GM12878 (cell line): ENCODE measurements at regions not wholly inside any gene's neighbourhood (a gene's known extent, or its start where the extent isn't known, plus 50 kb on each side); places are given as distances from the start of the nearest gene placed in this dataset.
A peak's percentile ranks its signal among the peaks of the same experiment; 100 is the strongest.

Experiments
- ATAC-seq: fragments of 200-7000 bp; cut with Tn5 transposase; 3 replicates; pipeline ENCODE4 v1.9.1; 2020; ENCODE audit warnings: mild to moderate bottlenecking, moderate library complexity
- BruUV-seq: library from RNA; stranded (reverse); fragments of 400-500 nt; replicated peaks from 2 replicates; lab custom pipeline; 2021; lab: Mats Ljungman, UMichigan
- CTCF ChIA-PET: fragments of 300-600 bp; sonication (Branson Sonifier 250); formaldehyde crosslinking; extraction: SDS; loops from one replicate; lab custom pipeline; 2021; ENCODE audit warnings: inconsistent platforms; lab: Yijun Ruan, JAX
- POLR2A ChIA-PET: fragments of 350-600 bp; formaldehyde crosslinking; extraction: SDS; loops from one replicate; lab custom pipeline; 2021; ENCODE audit warnings: inconsistent platforms; lab: Charles Lee
- RAD21 ChIA-PET: fragments of 300-600 bp; sonication (Branson Sonifier 250); formaldehyde crosslinking; loops from one replicate; lab custom pipeline; 2023; ENCODE audit warnings: antibody characterized with exemption; ENCODE audit not compliant: unreplicated experiment; lab: Charles Lee
- SMC1A ChIA-PET: fragments of 300-600 bp; sonication (Branson Sonifier 250); formaldehyde crosslinking; loops from one replicate; lab custom pipeline; 2023; ENCODE audit not compliant: unreplicated experiment, uncharacterized antibody; lab: Charles Lee
- DNase-seq: peaks from one replicate; pipeline ENCODE4 v3.0.0-alpha.2; 2011; ENCODE audit warnings: low read depth, low spot score
- FAIRE-seq: peaks from 3 replicates; lab custom pipeline; 2011; peaks lifted over from hg19 to GRCh38; lab: Jason Lieb, UNC
- H2AFZ ChIP-seq: 2 replicates; pipeline ENCODE4 v1.6.0; 2011; ENCODE audit warnings: low read depth, low read length, control low read depth; ENCODE audit not compliant: control insufficient read depth
- H3K27ac ChIP-seq: 2 replicates; pipeline ENCODE4 v1.5.1; 2011; ENCODE audit warnings: control low read depth; ENCODE audit not compliant: control insufficient read depth, insufficient read depth
- H3K27me3 ChIP-seq, 2 experiments: replicated peaks in 1 of 2; 2 replicates each; pipeline versions ENCODE4 v1.6.0 to v1.6.1; 2011; ENCODE audit warnings: low read length in 1 of 2; ENCODE audit not compliant: control insufficient read depth in 2 of 2, insufficient read depth in 2 of 2
- H3K36me3 ChIP-seq, 2 experiments: 2 replicates each; pipeline ENCODE4 v1.5.1; 2011; ENCODE audit warnings: low read length in 1 of 2; ENCODE audit not compliant: control insufficient read depth in 2 of 2, insufficient read depth in 2 of 2
- H3K4me1 ChIP-seq: 2 replicates; pipeline ENCODE4 v1.6.1; 2011; ENCODE audit warnings: mild to moderate bottlenecking, low read length, moderate library complexity, mixed read lengths; ENCODE audit not compliant: control insufficient read depth, insufficient read depth
- H3K4me2 ChIP-seq: 2 replicates; pipeline ENCODE4 v1.6.0; 2011; ENCODE audit warnings: control low read depth; ENCODE audit not compliant: control insufficient read depth, insufficient read depth
- H3K4me3 ChIP-seq: fragments of 200-600 bp; sonication (generic); 2 replicates; pipeline ENCODE4 v1.5.1; 2016
- H3K79me2 ChIP-seq: 2 replicates; pipeline ENCODE4 v1.6.0; 2011; ENCODE audit warnings: low read length; ENCODE audit not compliant: control insufficient read depth, insufficient read depth
- H3K9ac ChIP-seq: 2 replicates; pipeline ENCODE4 v1.8.0; 2011; ENCODE audit warnings: low read length, control low read depth, mixed read lengths; ENCODE audit not compliant: control insufficient read depth, insufficient read depth
- H3K9me3 ChIP-seq: replicated peaks from 3 replicates; pipeline ENCODE4 v1.5.1; 2011; ENCODE audit warnings: mild to moderate bottlenecking, low read length; ENCODE audit not compliant: control insufficient read depth, insufficient read depth
- H4K20me1 ChIP-seq: 2 replicates; pipeline ENCODE4 v1.6.0; 2011; ENCODE audit not compliant: control insufficient read depth, insufficient read depth
- ASH2L ChIP-seq: fragments of 300-600, 200-600 bp; sonication (generic); IDR thresholded peaks from 2 replicates; pipeline ENCODE4 v1.6.1; 2017; ENCODE audit warnings: low read depth, mild to moderate bottlenecking, borderline replicate concordance
- CBFB ChIP-seq: IDR thresholded peaks from 2 replicates; pipeline ENCODE4 v1.6.1; 2016; ENCODE audit warnings: antibody characterized with exemption, low read depth
- CHD1 ChIP-seq: IDR thresholded peaks from 2 replicates; pipeline ENCODE4 v1.6.1; 2012; ENCODE audit warnings: low read depth, low read length, improper control_type of control experiment
- EED ChIP-seq: sonication (generic); IDR thresholded peaks from 2 replicates; pipeline ENCODE4 v1.6.1; 2016; ENCODE audit warnings: antibody characterized with exemption, low read depth
- IKZF1 ChIP-seq: fragments of 450-650 bp; conservative IDR thresholded peaks from 2 replicates; pipeline ENCODE4 v1.6.1; 2017; ENCODE audit warnings: antibody characterized with exemption, mild to moderate bottlenecking
- JUNB ChIP-seq: IDR thresholded peaks from 2 replicates; pipeline ENCODE4 v1.6.1; 2016; ENCODE audit warnings: antibody characterized with exemption, mild to moderate bottlenecking
- KAT2A ChIP-seq: conservative IDR thresholded peaks from 2 replicates; pipeline ENCODE4 v1.6.1; 2011; ENCODE audit warnings: low read depth, low read length; ENCODE audit not compliant: control insufficient read depth
- MEF2B ChIP-seq: fragments of 450-650 bp; IDR thresholded peaks from 2 replicates; pipeline ENCODE4 v1.6.1; 2018; ENCODE audit warnings: mild to moderate bottlenecking, moderate library complexity; ENCODE audit not compliant: partially characterized antibody, poor library complexity, severe bottlenecking
- NFXL1 ChIP-seq: fragments of 450-650 bp; IDR thresholded peaks from 2 replicates; pipeline ENCODE4 v1.6.1; 2017; ENCODE audit warnings: antibody characterized with exemption, mild to moderate bottlenecking, borderline replicate concordance
- POU2F2 ChIP-seq: IDR thresholded peaks from 3 replicates; pipeline ENCODE4 v1.6.1; 2011; ENCODE audit warnings: low read depth, mild to moderate bottlenecking, low read length, borderline replicate concordance
- SIN3A ChIP-seq: IDR thresholded peaks from 2 replicates; pipeline ENCODE4 v1.6.1; 2012; ENCODE audit warnings: low read depth, low read length, improper control_type of control experiment
- YBX1 ChIP-seq: fragments of 450-650 bp; IDR thresholded peaks from 2 replicates; pipeline ENCODE4 v1.6.1; 2016; ENCODE audit warnings: antibody characterized with exemption
- ZNF24 ChIP-seq: fragments of 450-650 bp; IDR thresholded peaks from 2 replicates; pipeline ENCODE4 v1.6.1; 2017; ENCODE audit warnings: antibody characterized with exemption, mild to moderate bottlenecking
- WGBS: methylation state at CpG from one replicate; pipeline ENCODE4 v1.1.6; 2016; ENCODE audit warnings: low lambda C conversion rate; ENCODE audit not compliant: insufficient replicate concordance, insufficient coverage; ENCODE audit errors: missing lambda C conversion rate; 5-methylcytosine and 5-hydroxymethylcytosine counted together
- in situ Hi-C: fragments of 300-500 bp; cut with MboI; formaldehyde crosslinking; loops from 9 replicates; pipeline ENCODE4 v1.14.3; 2018; ENCODE audit warnings: mixed read lengths
- intact Hi-C: fragments of 100-400 bp; cut with micrococcal nuclease; formaldehyde crosslinking; loops from one replicate; pipeline ENCODE4 v1.14.2; 2022; ENCODE audit not compliant: unreplicated experiment
- TF ChIP-seq, protein P1 (sequence below): fragments of 450-650 bp; IDR thresholded peaks from 2 replicates; pipeline ENCODE4 v1.6.1; 2017; ENCODE audit warnings: antibody characterized with exemption, mild to moderate bottlenecking, moderate library complexity
- TF ChIP-seq, protein P2 (sequence below): IDR thresholded peaks from 2 replicates; pipeline ENCODE4 v1.6.1; 2012; ENCODE audit warnings: low read depth, low read length, improper control_type of control experiment
- TF ChIP-seq, protein P3 (sequence below): IDR thresholded peaks from 2 replicates; pipeline ENCODE4 v1.6.1; 2011; ENCODE audit warnings: borderline replicate concordance, low read depth, mild to moderate bottlenecking, moderate library complexity, mixed read lengths, low read length; ENCODE audit not compliant: insufficient read depth; ENCODE audit errors: extremely low read length
- TF ChIP-seq, protein P4 (sequence below): fragments of 450-650 bp; IDR thresholded peaks from 2 replicates; pipeline ENCODE4 v1.6.1; 2014; ENCODE audit warnings: mild to moderate bottlenecking
- TF ChIP-seq, protein P5 (sequence below): fragments of 450-650 bp; IDR thresholded peaks from 2 replicates; pipeline ENCODE4 v1.6.1; 2016; ENCODE audit warnings: mild to moderate bottlenecking

DNA sequence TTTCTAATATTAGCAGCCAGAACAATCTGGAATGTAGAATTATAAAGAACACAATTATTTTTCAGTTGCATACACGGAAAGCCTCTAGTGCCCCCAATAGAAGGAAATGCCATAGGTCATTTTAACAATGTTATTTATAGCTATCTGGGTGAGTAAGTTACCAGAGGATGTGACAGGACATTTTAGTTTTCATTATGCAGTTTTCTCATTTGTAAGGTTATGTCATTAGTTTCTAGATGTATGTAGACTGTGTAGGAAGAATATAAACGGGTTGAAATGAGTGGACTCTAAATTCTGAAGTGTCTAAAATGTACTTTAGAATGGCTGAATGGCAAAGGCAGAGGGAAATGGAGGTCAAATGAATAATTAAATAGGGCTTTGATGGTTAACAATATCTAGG lies 213.3 kb downstream of the DTHD1 start:
- Histone ChIP-seq H2AFZ (no peak overlapping the region), H3K4me1 (no peaks in the 10 kb centered on the region), H3K27ac (no peak overlapping the region), H3K79me2 (no peaks in the 10 kb centered on the region), H3K4me3 (no peak overlapping the region), H3K4me2 (no peak overlapping the region), H3K27me3 (no peaks in the 10 kb centered on the region), H3K36me3 (no peaks in the 10 kb centered on the region), H3K9me3 (no peaks in the 10 kb centered on the region), H4K20me1 (no peaks in the 10 kb centered on the region), H3K9ac (no peak overlapping the region)
- ChIA-PET CTCF (no interaction called here), POLR2A (no interaction called here), SMC1A (interaction anchor here (1.3 to 1.6 kb wide), 2 partner anchors 9 to 108 kb away, joined by 3 to 4 read pairs; no protein-coding TSS in a partner anchor), RAD21 (interaction anchor here (1.0 kb wide), 1 partner anchor 57 kb away, joined by 4 read pairs; no protein-coding TSS in a partner anchor)
- no peak for DNase-seq
- FAIRE-seq: no peak
- intact Hi-C loops (no loop called here), in situ Hi-C loops (no loop called here)
- ATAC-seq: peak; percentile 81
- WGBS: 0% methylated on average over 2 of the region's 2 CpGs
- no TSS peak for BruUV-seq
- TF ChIP-seq ZNF24 (no peak), IKZF1 (no peak), ASH2L (no peak), MEF2B (no peak), SIN3A (no peak), KAT2A (no peak), POU2F2 (no peak), JUNB (peak; percentile 75), CBFB (no peak), CHD1 (no peak), YBX1 (no peak), EED (no peak), NFXL1 (no peak)
- TF ChIP-seq, protein P1, sequence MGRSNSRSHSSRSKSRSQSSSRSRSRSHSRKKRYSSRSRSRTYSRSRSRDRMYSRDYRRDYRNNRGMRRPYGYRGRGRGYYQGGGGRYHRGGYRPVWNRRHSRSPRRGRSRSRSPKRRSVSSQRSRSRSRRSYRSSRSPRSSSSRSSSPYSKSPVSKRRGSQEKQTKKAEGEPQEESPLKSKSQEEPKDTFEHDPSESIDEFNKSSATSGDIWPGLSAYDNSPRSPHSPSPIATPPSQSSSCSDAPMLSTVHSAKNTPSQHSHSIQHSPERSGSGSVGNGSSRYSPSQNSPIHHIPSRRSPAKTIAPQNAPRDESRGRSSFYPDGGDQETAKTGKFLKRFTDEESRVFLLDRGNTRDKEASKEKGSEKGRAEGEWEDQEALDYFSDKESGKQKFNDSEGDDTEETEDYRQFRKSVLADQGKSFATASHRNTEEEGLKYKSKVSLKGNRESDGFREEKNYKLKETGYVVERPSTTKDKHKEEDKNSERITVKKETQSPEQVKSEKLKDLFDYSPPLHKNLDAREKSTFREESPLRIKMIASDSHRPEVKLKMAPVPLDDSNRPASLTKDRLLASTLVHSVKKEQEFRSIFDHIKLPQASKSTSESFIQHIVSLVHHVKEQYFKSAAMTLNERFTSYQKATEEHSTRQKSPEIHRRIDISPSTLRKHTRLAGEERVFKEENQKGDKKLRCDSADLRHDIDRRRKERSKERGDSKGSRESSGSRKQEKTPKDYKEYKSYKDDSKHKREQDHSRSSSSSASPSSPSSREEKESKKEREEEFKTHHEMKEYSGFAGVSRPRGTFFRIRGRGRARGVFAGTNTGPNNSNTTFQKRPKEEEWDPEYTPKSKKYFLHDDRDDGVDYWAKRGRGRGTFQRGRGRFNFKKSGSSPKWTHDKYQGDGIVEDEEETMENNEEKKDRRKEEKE: no peak
- TF ChIP-seq, protein P2, sequence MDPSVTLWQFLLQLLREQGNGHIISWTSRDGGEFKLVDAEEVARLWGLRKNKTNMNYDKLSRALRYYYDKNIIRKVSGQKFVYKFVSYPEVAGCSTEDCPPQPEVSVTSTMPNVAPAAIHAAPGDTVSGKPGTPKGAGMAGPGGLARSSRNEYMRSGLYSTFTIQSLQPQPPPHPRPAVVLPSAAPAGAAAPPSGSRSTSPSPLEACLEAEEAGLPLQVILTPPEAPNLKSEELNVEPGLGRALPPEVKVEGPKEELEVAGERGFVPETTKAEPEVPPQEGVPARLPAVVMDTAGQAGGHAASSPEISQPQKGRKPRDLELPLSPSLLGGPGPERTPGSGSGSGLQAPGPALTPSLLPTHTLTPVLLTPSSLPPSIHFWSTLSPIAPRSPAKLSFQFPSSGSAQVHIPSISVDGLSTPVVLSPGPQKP: no peak
- TF ChIP-seq, protein P3, sequence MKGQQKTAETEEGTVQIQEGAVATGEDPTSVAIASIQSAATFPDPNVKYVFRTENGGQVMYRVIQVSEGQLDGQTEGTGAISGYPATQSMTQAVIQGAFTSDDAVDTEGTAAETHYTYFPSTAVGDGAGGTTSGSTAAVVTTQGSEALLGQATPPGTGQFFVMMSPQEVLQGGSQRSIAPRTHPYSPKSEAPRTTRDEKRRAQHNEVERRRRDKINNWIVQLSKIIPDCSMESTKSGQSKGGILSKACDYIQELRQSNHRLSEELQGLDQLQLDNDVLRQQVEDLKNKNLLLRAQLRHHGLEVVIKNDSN: no peak
- TF ChIP-seq, protein P4, sequence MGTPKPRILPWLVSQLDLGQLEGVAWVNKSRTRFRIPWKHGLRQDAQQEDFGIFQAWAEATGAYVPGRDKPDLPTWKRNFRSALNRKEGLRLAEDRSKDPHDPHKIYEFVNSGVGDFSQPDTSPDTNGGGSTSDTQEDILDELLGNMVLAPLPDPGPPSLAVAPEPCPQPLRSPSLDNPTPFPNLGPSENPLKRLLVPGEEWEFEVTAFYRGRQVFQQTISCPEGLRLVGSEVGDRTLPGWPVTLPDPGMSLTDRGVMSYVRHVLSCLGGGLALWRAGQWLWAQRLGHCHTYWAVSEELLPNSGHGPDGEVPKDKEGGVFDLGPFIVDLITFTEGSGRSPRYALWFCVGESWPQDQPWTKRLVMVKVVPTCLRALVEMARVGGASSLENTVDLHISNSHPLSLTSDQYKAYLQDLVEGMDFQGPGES: no peak
- TF ChIP-seq, protein P5, sequence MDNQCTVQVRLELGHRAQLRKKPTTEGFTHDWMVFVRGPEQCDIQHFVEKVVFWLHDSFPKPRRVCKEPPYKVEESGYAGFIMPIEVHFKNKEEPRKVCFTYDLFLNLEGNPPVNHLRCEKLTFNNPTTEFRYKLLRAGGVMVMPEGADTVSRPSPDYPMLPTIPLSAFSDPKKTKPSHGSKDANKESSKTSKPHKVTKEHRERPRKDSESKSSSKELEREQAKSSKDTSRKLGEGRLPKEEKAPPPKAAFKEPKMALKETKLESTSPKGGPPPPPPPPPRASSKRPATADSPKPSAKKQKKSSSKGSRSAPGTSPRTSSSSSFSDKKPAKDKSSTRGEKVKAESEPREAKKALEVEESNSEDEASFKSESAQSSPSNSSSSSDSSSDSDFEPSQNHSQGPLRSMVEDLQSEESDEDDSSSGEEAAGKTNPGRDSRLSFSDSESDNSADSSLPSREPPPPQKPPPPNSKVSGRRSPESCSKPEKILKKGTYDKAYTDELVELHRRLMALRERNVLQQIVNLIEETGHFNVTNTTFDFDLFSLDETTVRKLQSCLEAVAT: no peak
